Loucy (cell line): ENCODE measurements at regions not wholly inside any gene's neighbourhood (a gene's known extent, or its start where the extent isn't known, plus 50 kb on each side); places are given as distances from the start of the nearest gene placed in this dataset.

Source experiments
- H2AFZ ChIP-seq: fragments of 200-600 bp; sonication (generic); 2 replicates; pipeline ENCODE4 v1.6.0; 2016; ENCODE audit warnings: antibody characterized with exemption, mild to moderate bottlenecking, low read length, moderate library complexity
- H3F3A ChIP-seq: fragments of 200-600 bp; 2 replicates; pipeline ENCODE4 v1.6.0; 2016; ENCODE audit warnings: antibody characterized with exemption, low read depth, mild to moderate bottlenecking
- H3K27me3 ChIP-seq: fragments of 200-600 bp; sonication (generic); 2 replicates; pipeline ENCODE4 v1.6.1; 2014; ENCODE audit warnings: low read length, mild to moderate bottlenecking; ENCODE audit not compliant: insufficient read depth, poor library complexity, severe bottlenecking
- H3K36me3 ChIP-seq: fragments of 200-600 bp; sonication (generic); 2 replicates; pipeline ENCODE4 v1.6.1; 2016; ENCODE audit warnings: low read length; ENCODE audit not compliant: insufficient read depth
- H3K4me1 ChIP-seq: fragments of 200-600 bp; sonication (generic); 2 replicates; pipeline ENCODE4 v1.5.1; 2014; ENCODE audit warnings: low read length, mild to moderate bottlenecking; ENCODE audit not compliant: insufficient read depth, poor library complexity, severe bottlenecking
- H3K4me2 ChIP-seq: fragments of 200-600 bp; sonication (generic); 2 replicates; pipeline ENCODE4 v1.6.0; 2014; ENCODE audit warnings: antibody characterized with exemption, low read length, low read depth, mild to moderate bottlenecking; ENCODE audit not compliant: poor library complexity, severe bottlenecking
- H3K4me3 ChIP-seq: fragments of 200-600 bp; sonication (generic); 2 replicates; pipeline ENCODE4 v1.5.1; 2014; ENCODE audit warnings: low read length, mild to moderate bottlenecking, mixed read lengths; ENCODE audit not compliant: poor library complexity, severe bottlenecking
- H3K79me2 ChIP-seq: fragments of 200-600 bp; sonication (generic); 2 replicates; pipeline ENCODE4 v1.6.1; 2014; ENCODE audit warnings: low read length; ENCODE audit not compliant: insufficient read depth
- H3K9ac ChIP-seq: fragments of 200-600 bp; sonication (generic); 2 replicates; pipeline ENCODE4 v1.6.0; 2014; ENCODE audit warnings: mild to moderate bottlenecking, low read depth, low read length, moderate library complexity; ENCODE audit not compliant: poor library complexity, severe bottlenecking
- H3K9me2 ChIP-seq: fragments of 200-600 bp; sonication (generic); replicated peaks from 2 replicates; pipeline ENCODE4 v1.6.1; 2016; ENCODE audit warnings: low read depth, low read length, mixed read lengths
- H3K9me3 ChIP-seq: fragments of 200-600 bp; sonication (generic); 2 replicates; pipeline ENCODE4 v1.6.1; 2014; ENCODE audit warnings: mild to moderate bottlenecking, antibody characterized with exemption, low read length, low read depth; ENCODE audit not compliant: insufficient read depth
- H4K20me1 ChIP-seq: fragments of 200-600 bp; sonication (generic); 2 replicates; pipeline ENCODE4 v1.6.0; 2014; ENCODE audit warnings: antibody characterized with exemption, low read length, mild to moderate bottlenecking; ENCODE audit not compliant: insufficient read depth, poor library complexity, severe bottlenecking
- EZH2phosphoT487 ChIP-seq: fragments of 200-600 bp; IDR thresholded peaks from 2 replicates; pipeline ENCODE4 v1.6.1; 2018; ENCODE audit warnings: antibody characterized with exemption, mild to moderate bottlenecking, moderate library complexity, borderline replicate concordance
- TF ChIP-seq, protein P1 (sequence below): fragments of 200-600 bp; sonication (generic); conservative IDR thresholded peaks from 2 replicates; pipeline ENCODE4 v1.5.1; 2014; ENCODE audit warnings: mild to moderate bottlenecking, antibody characterized with exemption, low read length

DNA sequence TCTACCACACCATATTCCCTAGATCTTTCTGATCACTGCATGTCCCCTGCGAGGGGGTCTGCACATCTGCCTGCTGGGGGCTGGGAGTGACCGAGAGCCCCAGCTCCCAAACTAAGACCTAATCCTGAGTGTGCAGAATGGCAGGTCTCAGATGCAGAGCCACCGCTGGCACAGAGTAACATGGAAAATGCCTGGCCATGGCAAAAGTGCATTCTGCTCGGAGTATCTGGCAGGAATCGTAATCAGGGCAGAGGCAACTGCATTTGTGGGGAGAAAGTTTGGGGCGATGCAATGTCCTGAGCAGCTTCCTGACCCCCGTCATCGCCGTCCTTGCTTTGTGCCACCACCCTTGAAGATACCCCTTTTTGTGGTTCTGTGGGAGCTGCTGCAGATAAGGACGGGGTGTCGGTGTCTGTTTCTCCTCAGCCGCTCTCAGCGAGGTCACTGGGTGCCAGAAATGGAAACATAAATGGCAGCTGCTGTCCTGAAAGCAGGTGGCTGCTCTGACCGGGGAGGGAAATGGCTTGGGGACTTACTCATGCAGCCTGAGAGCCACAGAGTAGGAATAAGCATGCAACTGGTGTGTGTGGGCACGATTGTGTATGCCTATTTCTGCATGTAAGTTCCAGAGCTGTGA lies 157.9 kb downstream of the LY86 start:
- Histone ChIP-seq H3K9me2 (no peaks in the 10 kb centered on the region), H3K4me2 (no peak overlapping the region), H2AFZ (no peak overlapping the region), H3K36me3 (no peaks in the 10 kb centered on the region), H3F3A (no peaks in the 10 kb centered on the region), H3K79me2 (no peaks in the 10 kb centered on the region), H4K20me1 (no peaks in the 10 kb centered on the region), H3K4me3 (no peak overlapping the region), H3K9me3 (no peaks in the 10 kb centered on the region), H3K27me3 (no peaks in the 10 kb centered on the region), H3K9ac (no peak overlapping the region), H3K4me1 (peaks cover 2% of the 10 kb centered on the region)
- no peak for TF ChIP-seq EZH2phosphoT487
- TF ChIP-seq, protein P1, sequence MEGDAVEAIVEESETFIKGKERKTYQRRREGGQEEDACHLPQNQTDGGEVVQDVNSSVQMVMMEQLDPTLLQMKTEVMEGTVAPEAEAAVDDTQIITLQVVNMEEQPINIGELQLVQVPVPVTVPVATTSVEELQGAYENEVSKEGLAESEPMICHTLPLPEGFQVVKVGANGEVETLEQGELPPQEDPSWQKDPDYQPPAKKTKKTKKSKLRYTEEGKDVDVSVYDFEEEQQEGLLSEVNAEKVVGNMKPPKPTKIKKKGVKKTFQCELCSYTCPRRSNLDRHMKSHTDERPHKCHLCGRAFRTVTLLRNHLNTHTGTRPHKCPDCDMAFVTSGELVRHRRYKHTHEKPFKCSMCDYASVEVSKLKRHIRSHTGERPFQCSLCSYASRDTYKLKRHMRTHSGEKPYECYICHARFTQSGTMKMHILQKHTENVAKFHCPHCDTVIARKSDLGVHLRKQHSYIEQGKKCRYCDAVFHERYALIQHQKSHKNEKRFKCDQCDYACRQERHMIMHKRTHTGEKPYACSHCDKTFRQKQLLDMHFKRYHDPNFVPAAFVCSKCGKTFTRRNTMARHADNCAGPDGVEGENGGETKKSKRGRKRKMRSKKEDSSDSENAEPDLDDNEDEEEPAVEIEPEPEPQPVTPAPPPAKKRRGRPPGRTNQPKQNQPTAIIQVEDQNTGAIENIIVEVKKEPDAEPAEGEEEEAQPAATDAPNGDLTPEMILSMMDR, result no peak

- H2AFZ ChIP-seq, result no peak overlapping the region
- H3K4me1 ChIP-seq, result peaks cover 7% of the 10 kb centered on the region
- H3K79me2 ChIP-seq, result no peaks in the 10 kb centered on the region
- H3K27me3 ChIP-seq, result no peaks in the 10 kb centered on the region
- no peak overlapping the region for H3K4me3 ChIP-seq
- H3K9me2 ChIP-seq, result no peaks in the 10 kb centered on the region
- TF ChIP-seq, protein P1, result no peak
- TF ChIP-seq EZH2phosphoT487, result no peak
- no peaks in the 10 kb centered on the region for H3F3A ChIP-seq
- no peaks in the 10 kb centered on the region for H4K20me1 ChIP-seq
- no peaks in the 10 kb centered on the region for H3K9me3 ChIP-seq
- no peak overlapping the region for H3K4me2 ChIP-seq
- no peaks in the 10 kb centered on the region for H3K36me3 ChIP-seq
- H3K9ac ChIP-seq, result no peak overlapping the region
These were observed 158.4 kb downstream of the LY86 start for GRCh38 chr6:6746970-6747338.

DNA sequence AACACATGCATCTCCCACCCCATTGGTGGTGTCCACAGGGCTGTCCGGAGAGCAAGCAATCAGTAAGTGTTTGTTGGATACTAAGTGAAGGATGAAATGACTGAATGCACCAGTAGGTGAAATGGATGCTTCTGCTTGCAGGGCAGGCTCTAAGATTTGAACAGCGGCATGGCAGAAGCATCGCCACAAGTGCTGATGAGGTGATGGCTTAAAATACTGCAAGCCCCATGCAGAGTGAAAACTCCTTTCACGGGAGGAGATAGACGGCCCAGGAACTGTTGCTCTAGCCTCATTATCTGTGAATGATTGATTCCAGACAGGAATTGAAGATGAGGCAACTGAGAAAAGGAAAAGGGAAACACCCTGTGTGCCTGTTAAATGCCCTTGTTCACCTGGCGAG lies 158.9 kb downstream of the LY86 start:
- Histone ChIP-seq H3K36me3 (no peaks in the 10 kb centered on the region), H3F3A (no peaks in the 10 kb centered on the region), H3K27me3 (no peaks in the 10 kb centered on the region), H3K4me3 (no peak overlapping the region), H4K20me1 (no peaks in the 10 kb centered on the region), H3K79me2 (no peaks in the 10 kb centered on the region), H3K9me2 (no peaks in the 10 kb centered on the region), H2AFZ (no peak overlapping the region), H3K4me2 (no peak overlapping the region), H3K9me3 (no peaks in the 10 kb centered on the region), H3K4me1 (peaks cover 11% of the 10 kb centered on the region), H3K9ac (no peak overlapping the region)
- TF ChIP-seq EZH2phosphoT487, result no peak
- TF ChIP-seq, protein P1, result no peak
